ENCODE measurements at regions not wholly inside any gene's neighbourhood (a gene's known extent, or its start where the extent isn't known, plus 50 kb on each side); places are given as distances from the start of the nearest gene placed in this dataset. TPM values are rescaled to one million over a fixed set of nuclear protein-coding genes. Genes with fewer than 3 reads are reported as not detected.

DNA sequence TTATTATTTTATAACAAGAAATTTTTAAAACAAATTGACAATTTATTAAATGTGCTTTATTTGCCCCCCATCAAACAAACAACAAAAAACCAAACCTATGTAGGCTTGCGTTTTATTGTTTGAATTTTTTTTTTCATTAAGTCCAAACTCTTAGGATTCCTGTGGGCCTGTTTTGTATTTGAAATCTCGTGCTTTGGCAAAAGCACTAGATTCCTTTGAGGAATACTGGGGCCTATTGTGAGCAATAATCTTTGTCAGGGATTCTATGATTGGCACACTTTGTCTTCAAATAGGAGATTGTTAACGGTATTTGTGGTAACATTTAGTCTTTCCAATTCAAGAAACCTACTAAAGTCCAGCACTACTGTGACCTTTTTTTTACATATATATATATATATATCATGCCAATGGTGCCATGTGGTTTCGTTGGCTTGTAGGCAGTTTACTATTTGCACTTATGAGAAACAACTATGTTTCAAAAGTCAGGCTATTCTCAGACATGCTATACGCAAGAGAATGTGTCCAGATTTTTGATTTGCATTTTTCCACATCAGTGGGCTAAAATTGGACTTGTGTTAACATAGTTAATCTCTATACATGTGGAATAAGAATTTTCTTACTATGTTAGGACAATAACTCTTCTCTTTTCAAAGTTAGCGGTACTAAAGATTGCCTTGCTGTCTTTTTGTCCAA is 70.4 kb upstream of the GREM2 start:
- no peak for DNase-seq (ENCODE audit: low spot score in 2 of 2)
- FAIRE-seq: no peak

DNA sequence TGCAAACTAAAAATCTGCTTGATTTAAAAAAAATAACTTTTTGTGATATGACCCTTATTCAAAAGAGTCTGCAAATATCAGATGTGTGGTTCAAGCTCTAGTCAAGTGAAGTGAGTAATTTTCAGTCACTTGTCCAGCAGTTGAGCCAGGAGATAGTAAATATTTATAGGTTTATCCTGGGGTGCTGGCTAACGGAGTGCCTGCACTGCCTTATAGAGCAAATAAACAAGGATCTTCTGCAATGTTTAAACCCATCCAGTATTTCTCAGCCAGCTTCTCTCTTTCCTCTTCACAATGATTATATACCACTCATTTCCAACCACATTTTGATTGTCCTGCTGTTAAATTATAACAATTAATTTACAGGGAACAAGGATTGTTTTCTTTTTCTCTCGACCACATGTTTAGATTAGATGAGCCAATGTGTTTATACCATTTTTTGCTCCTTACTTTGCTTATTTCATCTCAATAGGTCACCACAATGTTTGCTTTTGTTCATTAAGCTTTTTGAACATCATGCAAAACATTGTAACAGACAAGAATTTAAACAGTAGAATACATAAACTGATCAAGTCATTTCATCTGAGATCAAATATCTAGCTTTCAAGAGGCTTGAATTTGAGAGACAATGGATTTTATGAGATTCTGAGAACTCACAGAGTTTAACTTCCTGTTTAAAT is 60.3 kb upstream of the GREM2 start:
- DNase-seq (ENCODE audit: low spot score in 2 of 2) (no peak), FAIRE-seq (no peak)

GRCh38 chr1:240667351-240667750 is 55.4 kb upstream of the GREM2 start:
- DNase-seq (ENCODE audit: low spot score in 2 of 2) (no peak), FAIRE-seq (no peak)

DNA sequence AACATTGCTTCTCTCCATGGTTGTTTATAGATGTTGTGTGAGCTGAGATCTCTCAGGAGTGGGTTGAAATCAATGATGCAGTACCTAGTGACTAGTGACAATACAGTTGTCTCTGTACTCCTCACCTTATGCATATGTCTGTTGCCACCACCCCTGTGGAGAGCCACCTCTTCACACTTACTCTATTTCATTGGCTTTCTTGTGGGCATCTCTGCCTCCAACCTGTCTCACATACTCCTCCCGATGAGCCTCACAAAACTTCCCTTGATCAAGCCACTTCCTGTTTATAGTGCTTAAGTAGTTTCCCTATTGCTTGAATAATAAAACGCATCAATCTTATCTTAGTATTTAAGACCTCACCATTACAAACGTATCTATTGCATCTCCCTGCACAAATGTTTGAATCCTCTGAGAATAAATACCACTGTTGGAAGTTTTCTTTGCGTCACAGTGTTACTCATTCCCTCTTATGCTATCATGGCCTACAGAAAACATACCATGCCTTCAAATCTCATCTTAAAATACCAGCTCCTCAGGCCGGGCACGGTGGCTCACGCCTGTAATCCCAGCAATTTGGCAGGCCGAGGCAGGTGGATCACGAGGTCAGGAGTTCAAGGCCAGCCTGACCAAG is 54.7 kb upstream of the GREM2 start:
- DNase-seq (ENCODE audit: low spot score in 2 of 2) (no peak), FAIRE-seq (no peak)

DNA sequence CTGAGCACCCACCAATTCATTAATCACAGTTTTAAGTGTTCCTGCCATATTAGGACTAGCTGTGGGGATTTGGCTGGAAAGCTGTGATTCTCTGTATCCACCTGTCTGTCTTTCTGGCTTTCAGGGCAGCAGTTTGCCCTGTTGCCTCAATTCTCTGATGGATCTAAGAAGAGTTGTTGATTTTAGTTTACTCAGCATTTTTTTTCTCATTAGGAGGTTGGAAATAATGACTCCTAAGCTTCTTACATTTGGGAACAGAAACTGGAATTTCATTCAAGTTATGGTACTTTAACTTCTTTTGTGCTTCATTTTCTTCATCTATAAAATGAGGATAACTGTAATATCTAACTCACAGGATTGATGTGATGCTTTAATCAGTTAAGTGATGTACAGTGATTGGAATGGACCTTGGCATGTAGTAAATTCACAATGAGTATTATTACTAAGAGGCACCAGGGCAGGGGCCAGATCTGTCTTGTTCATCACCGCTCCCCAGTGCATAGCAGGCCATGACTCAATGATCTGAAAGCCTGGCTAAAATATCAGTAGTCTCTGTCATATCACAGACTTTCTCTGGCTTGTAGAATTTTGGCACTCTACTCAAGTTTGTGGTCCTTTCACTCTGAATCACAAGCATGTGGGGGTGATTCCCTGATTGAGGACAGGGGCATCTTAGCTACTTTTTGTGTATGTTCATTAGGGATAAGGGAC is 51.4 kb upstream of the GREM2 start:
- FAIRE-seq (no peak), DNase-seq (ENCODE audit: low spot score in 2 of 2) (no peak)

Small RNA genes in the stretch of these regions (small RNA-seq; reads per million reads assigned to genes)
- not detected for gene RF00019
